Astrocyte (in vitro differentiated cells and primary cell): ENCODE measurements at regions not wholly inside any gene's neighbourhood (a gene's known extent, or its start where the extent isn't known, plus 50 kb on each side); places are given as distances from the start of the nearest gene placed in this dataset.

ENCODE experiments used
- DNase-seq: peaks from one replicate; pipeline ENCODE4 v3.0.0-alpha.2; 2010; ENCODE audit warnings: low read depth
- FAIRE-seq: peaks from 2 replicates; lab custom pipeline; 2011; peaks lifted over from hg19 to GRCh38; lab: Jason Lieb, UNC
- H2AFZ ChIP-seq: 2 replicates; pipeline ENCODE4 v1.6.0; 2012; ENCODE audit warnings: low read depth, low read length, inconsistent platforms
- H3K27ac ChIP-seq: 2 replicates; pipeline ENCODE4 v1.5.1; 2011; ENCODE audit warnings: low read depth, low read length, inconsistent platforms
- H3K27me3 ChIP-seq: 2 replicates; pipeline ENCODE4 v1.6.0; 2011; ENCODE audit warnings: low read length, inconsistent platforms; ENCODE audit not compliant: insufficient read depth
- H3K36me3 ChIP-seq: 2 replicates; pipeline ENCODE4 v1.5.1; 2011; ENCODE audit warnings: low read length, inconsistent platforms; ENCODE audit not compliant: insufficient read depth
- H3K4me1 ChIP-seq: 2 replicates; pipeline ENCODE4 v1.5.1; 2011; ENCODE audit warnings: low read length, inconsistent platforms; ENCODE audit not compliant: insufficient read depth
- H3K4me2 ChIP-seq: 2 replicates; pipeline ENCODE4 v1.6.0; 2012; ENCODE audit warnings: low read length, inconsistent platforms
- H3K4me3 ChIP-seq: 2 replicates; pipeline ENCODE4 v1.5.1; 2011; ENCODE audit warnings: low read depth, mild to moderate bottlenecking, low read length, inconsistent platforms; ENCODE audit not compliant: insufficient read depth
- H3K79me2 ChIP-seq: 2 replicates; pipeline ENCODE4 v1.6.0; 2012; ENCODE audit warnings: mild to moderate bottlenecking, low read length, inconsistent platforms; ENCODE audit not compliant: insufficient read depth
- H3K9ac ChIP-seq: 2 replicates; pipeline ENCODE4 v1.6.0; 2012; ENCODE audit warnings: mild to moderate bottlenecking, low read length, inconsistent platforms
- H3K9me3 ChIP-seq: 2 replicates; pipeline ENCODE4 v1.5.1; 2012; ENCODE audit warnings: low read depth, mild to moderate bottlenecking, low read length, inconsistent platforms; ENCODE audit not compliant: insufficient read depth
- H4K20me1 ChIP-seq: 2 replicates; pipeline ENCODE4 v1.6.0; 2012; ENCODE audit warnings: low read length, inconsistent platforms; ENCODE audit not compliant: insufficient read depth
- H3K27ac Mint-ChIP-seq: one replicate; pipeline ENCODE4 v1.8.0; 2021; ENCODE audit warnings: mild to moderate bottlenecking, mixed read lengths; ENCODE audit not compliant: unreplicated experiment
- H3K27me3 Mint-ChIP-seq: one replicate; pipeline ENCODE4 v1.8.0; 2021; ENCODE audit warnings: low read depth, mixed read lengths; ENCODE audit not compliant: unreplicated experiment
- H3K36me3 Mint-ChIP-seq: one replicate; pipeline ENCODE4 v1.8.0; 2021; ENCODE audit warnings: low read depth, mixed read lengths; ENCODE audit not compliant: unreplicated experiment
- H3K4me1 Mint-ChIP-seq: one replicate; pipeline ENCODE4 v1.8.0; 2021; ENCODE audit warnings: low read depth, mixed read lengths; ENCODE audit not compliant: unreplicated experiment
- H3K4me3 Mint-ChIP-seq: one replicate; pipeline ENCODE4 v1.8.0; 2021; ENCODE audit warnings: mild to moderate bottlenecking, moderate library complexity, mixed read lengths; ENCODE audit not compliant: unreplicated experiment
- H3K9me3 Mint-ChIP-seq: one replicate; pipeline ENCODE4 v1.8.0; 2021; ENCODE audit warnings: mild to moderate bottlenecking, mixed read lengths; ENCODE audit not compliant: unreplicated experiment
- EZH2 ChIP-seq: IDR thresholded peaks from 2 replicates; pipeline ENCODE4 v1.6.1; 2012; ENCODE audit warnings: mild to moderate bottlenecking, low read length, inconsistent platforms; ENCODE audit not compliant: insufficient read depth
- TF ChIP-seq, protein P1 (sequence below): IDR thresholded peaks from 2 replicates; pipeline ENCODE4 v1.5.1; 2011; ENCODE audit warnings: low read depth, mild to moderate bottlenecking, inconsistent platforms, low read length, moderate library complexity; ENCODE audit not compliant: insufficient read depth

DNA sequence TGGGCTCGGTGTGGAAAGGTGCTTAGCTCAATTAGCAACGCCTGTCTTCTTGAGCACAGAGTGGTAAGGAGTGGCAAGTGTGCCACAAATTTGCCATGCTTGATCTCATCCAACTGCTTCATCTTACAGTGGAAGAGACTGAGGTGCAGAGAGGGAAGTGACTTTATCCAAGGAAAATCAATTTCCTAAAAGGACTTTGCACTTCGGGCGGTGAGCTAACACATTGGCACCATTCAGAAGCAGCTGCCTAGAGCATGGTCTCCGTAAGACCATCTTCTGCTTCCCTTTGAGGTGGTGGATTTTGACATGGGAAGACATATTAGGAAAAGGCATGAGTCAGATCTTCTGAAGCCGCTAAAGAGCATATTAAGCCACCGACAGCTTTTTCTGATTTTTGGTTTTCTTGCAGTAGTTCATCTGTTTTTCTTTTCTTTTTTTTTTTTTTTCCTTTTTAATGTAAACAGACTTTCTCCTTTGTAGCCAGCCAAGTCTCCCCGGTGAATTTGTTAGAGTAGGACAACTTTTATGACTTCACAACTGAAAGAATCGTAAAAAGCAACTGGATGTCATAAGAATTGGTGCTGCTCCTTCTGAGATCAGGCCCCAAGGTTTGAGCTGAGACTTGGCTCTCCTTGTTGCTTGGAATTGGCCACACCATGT is 273.2 kb downstream of the CDC5L start:
- Mint-ChIP-seq H3K9me3 (peaks cover 2% of the 10 kb centered on the region), H3K4me1 (peaks cover 65% of the 10 kb centered on the region), H3K27me3 (no peaks in the 10 kb centered on the region), H3K27ac (peak overlapping the region; percentile 79), H3K36me3 (peaks cover 3% of the 10 kb centered on the region), H3K4me3 (no peak overlapping the region)
- peak; percentile 9 for FAIRE-seq
- peaks cover 44% of the 10 kb centered on the region for H3K4me1 ChIP-seq
- no peaks in the 10 kb centered on the region for H3K27me3 ChIP-seq
- H3K4me2 ChIP-seq, result peak overlapping the region; percentile 59
- H3K4me3 ChIP-seq, result no peak overlapping the region
- no peaks in the 10 kb centered on the region for H3K79me2 ChIP-seq
- peak; percentile 95 for DNase-seq
- no peaks in the 10 kb centered on the region for H4K20me1 ChIP-seq
- no peak overlapping the region for H2AFZ ChIP-seq
- H3K9me3 ChIP-seq, result no peaks in the 10 kb centered on the region
- H3K9ac ChIP-seq, result no peak overlapping the region
- no peaks in the 10 kb centered on the region for H3K36me3 ChIP-seq
- TF ChIP-seq EZH2, result no peak
- TF ChIP-seq, protein P1, sequence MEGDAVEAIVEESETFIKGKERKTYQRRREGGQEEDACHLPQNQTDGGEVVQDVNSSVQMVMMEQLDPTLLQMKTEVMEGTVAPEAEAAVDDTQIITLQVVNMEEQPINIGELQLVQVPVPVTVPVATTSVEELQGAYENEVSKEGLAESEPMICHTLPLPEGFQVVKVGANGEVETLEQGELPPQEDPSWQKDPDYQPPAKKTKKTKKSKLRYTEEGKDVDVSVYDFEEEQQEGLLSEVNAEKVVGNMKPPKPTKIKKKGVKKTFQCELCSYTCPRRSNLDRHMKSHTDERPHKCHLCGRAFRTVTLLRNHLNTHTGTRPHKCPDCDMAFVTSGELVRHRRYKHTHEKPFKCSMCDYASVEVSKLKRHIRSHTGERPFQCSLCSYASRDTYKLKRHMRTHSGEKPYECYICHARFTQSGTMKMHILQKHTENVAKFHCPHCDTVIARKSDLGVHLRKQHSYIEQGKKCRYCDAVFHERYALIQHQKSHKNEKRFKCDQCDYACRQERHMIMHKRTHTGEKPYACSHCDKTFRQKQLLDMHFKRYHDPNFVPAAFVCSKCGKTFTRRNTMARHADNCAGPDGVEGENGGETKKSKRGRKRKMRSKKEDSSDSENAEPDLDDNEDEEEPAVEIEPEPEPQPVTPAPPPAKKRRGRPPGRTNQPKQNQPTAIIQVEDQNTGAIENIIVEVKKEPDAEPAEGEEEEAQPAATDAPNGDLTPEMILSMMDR, result no peak
- H3K27ac ChIP-seq, result peak overlapping the region; percentile 74

DNA sequence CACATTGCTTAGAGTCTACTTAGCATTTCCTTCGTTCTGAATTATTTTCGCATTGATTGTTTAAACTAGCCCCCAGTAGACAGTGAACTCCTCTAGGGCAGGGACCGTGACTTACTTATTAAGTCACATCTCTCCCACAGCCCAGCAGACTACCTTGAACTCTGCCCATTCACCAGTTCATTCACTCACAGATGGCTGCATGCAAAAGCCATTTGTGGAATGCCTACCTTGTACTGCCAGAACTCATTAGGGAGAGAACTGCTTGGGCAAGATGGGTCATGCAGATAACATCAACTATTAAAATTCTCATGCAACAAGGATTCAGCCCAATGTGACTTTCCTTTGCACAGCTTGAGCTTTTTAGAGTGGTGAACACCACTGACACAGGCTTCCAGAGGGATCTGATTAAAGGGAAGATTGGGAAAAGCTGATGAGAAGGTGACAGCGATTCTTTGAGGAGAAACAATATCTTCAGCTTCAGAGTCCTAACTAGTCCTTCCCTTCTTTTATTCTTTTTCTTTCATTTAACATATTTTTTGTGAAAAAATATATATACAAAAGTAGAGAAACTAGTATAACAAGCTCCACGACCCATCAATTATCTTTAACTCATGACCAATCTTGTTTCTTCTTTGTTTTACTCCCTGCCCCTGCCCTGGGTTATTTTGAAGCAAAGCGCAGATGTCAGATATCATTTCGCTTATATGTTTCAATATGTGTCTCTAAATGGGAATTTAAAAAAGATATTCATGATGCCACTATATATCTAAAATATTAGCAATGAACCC is 273.9 kb downstream of the CDC5L start:
- DNase-seq (peak; percentile 93), FAIRE-seq (peak; percentile 81)
- H3K4me3 ChIP-seq, result no peak overlapping the region
- no peaks in the 10 kb centered on the region for H3K79me2 ChIP-seq
- no peak overlapping the region for H2AFZ ChIP-seq
- H3K36me3 Mint-ChIP-seq, result peaks cover 4% of the 10 kb centered on the region
- no peaks in the 10 kb centered on the region for H3K9me3 ChIP-seq
- peaks cover 43% of the 10 kb centered on the region for H3K4me1 ChIP-seq
- H3K27me3 ChIP-seq, result no peaks in the 10 kb centered on the region
- peak overlapping the region; percentile 79 for H3K27ac Mint-ChIP-seq
- H3K4me2 ChIP-seq, result peak overlapping the region; percentile 59
- peaks cover 2% of the 10 kb centered on the region for H3K9me3 Mint-ChIP-seq
- H3K27me3 Mint-ChIP-seq, result no peaks in the 10 kb centered on the region
- H3K4me3 Mint-ChIP-seq, result no peak overlapping the region
- no peak for TF ChIP-seq EZH2
- TF ChIP-seq, protein P1, result no peak
- no peaks in the 10 kb centered on the region for H4K20me1 ChIP-seq
- H3K4me1 Mint-ChIP-seq, result peaks cover 73% of the 10 kb centered on the region
- H3K27ac ChIP-seq, result peak overlapping the region; percentile 74
- H3K36me3 ChIP-seq, result no peaks in the 10 kb centered on the region
- no peak overlapping the region for H3K9ac ChIP-seq
